SK-N-SH (cell line): ENCODE measurements at regions not wholly inside any gene's neighbourhood (a gene's known extent, or its start where the extent isn't known, plus 50 kb on each side); places are given as distances from the start of the nearest gene placed in this dataset.

Experiments used
- CTCF ChIA-PET: fragments of 300-600, 350-600 bp; formaldehyde crosslinking; extraction: SDS; loops from one replicate; lab custom pipeline; 2021; lab: Yijun Ruan, JAX
- POLR2A ChIA-PET: fragments of 350-600 bp; sonication (Branson Sonifier 250); formaldehyde crosslinking; extraction: SDS; loops from one replicate; lab custom pipeline; 2020; ENCODE audit warnings: antibody characterized with exemption, inconsistent platforms; lab: Yijun Ruan, JAX
- DNase-seq: peaks from one replicate; pipeline ENCODE4 v3.0.0; 2012
- H2AFZ ChIP-seq: fragments of 200-600 bp; sonication (generic); 2 replicates; pipeline ENCODE4 v1.8.1; 2016; ENCODE audit warnings: antibody characterized with exemption, mild to moderate bottlenecking, low read depth
- H3F3A ChIP-seq: fragments of 200-600 bp; sonication (generic); replicated peaks from 2 replicates; pipeline ENCODE3; 2016; ENCODE audit warnings: antibody characterized with exemption, mild to moderate bottlenecking; ENCODE audit not compliant: insufficient read depth
- H3K27ac ChIP-seq, 2 experiments: fragments of 200-500 bp in 1 of 2; fragments of 200-600 bp in 1 of 2; sonication (Bioruptor generic) in 1 of 2; sonication (generic), shearing (Covaris generic) in 1 of 2; 2 replicates each; pipeline versions ENCODE4 v1.5.1 to v1.6.1; 2014 to 2016; ENCODE audit warnings: low read depth in 2 of 2, inconsistent platforms in 1 of 2, low read length in 1 of 2, mild to moderate bottlenecking in 1 of 2, mixed read lengths in 1 of 2
- H3K27me3 ChIP-seq: fragments of 200-600 bp; sonication (generic), shearing (Covaris generic); 2 replicates; pipeline ENCODE4 v1.6.1; 2016; ENCODE audit warnings: mixed run types; ENCODE audit not compliant: insufficient read depth
- H3K36me3 ChIP-seq, 2 experiments: fragments of 200-500 bp in 1 of 2; fragments of 200-600 bp in 1 of 2; sonication (Bioruptor generic) in 1 of 2; sonication (generic) in 1 of 2; replicated peaks in 1 of 2; 2 replicates each; pipeline versions ENCODE3 to v1.5.1; 2014 to 2016; ENCODE audit warnings: low read length in 1 of 2, mild to moderate bottlenecking in 1 of 2; ENCODE audit not compliant: insufficient read depth in 2 of 2, control insufficient read depth in 1 of 2
- H3K4me1 ChIP-seq, 2 experiments: fragments of 200-500 bp in 1 of 2; fragments of 200-600 bp in 1 of 2; sonication (Bioruptor generic) in 1 of 2; sonication (generic), shearing (Covaris generic) in 1 of 2; 2 replicates each; pipeline versions ENCODE4 v1.5.1 to v1.6.1; 2014 to 2016; ENCODE audit warnings: low read depth in 1 of 2, low read length in 1 of 2, mixed run types in 1 of 2; ENCODE audit not compliant: insufficient read depth in 2 of 2, control insufficient read depth in 1 of 2
- H3K4me2 ChIP-seq: fragments of 200-600 bp; sonication (generic), shearing (Covaris generic); 2 replicates; pipeline ENCODE4 v1.6.1; 2017; ENCODE audit warnings: mixed run types
- H3K4me3 ChIP-seq, 2 experiments: fragments of 200-500 bp in 1 of 2; fragments of 200-600 bp in 1 of 2; sonication (Bioruptor generic) in 1 of 2; sonication (generic), shearing (Covaris generic) in 1 of 2; 2 replicates each; pipeline versions ENCODE4 v1.5.1 to v1.8.1; 2014 to 2016; ENCODE audit warnings: low read depth in 2 of 2, inconsistent platforms in 1 of 2, low read length in 1 of 2, mild to moderate bottlenecking in 1 of 2, mixed read lengths in 1 of 2, moderate library complexity in 1 of 2
- H3K79me2 ChIP-seq: fragments of 200-600 bp; sonication (generic); 2 replicates; pipeline ENCODE4 v1.8.1; 2017; ENCODE audit warnings: mild to moderate bottlenecking; ENCODE audit not compliant: insufficient read depth
- H3K9ac ChIP-seq: fragments of 200-600 bp; sonication (generic); 2 replicates; pipeline ENCODE4 v1.6.1; 2017; ENCODE audit warnings: mixed run types
- H3K9me2 ChIP-seq: fragments of 200-600 bp; sonication (generic); 2 replicates; pipeline ENCODE4 v1.6.1; 2017; ENCODE audit warnings: mixed run types
- H3K9me3 ChIP-seq: fragments of 200-600 bp; sonication (generic); 2 replicates; pipeline ENCODE4 v1.6.1; 2017; ENCODE audit warnings: mixed run types, mild to moderate bottlenecking, moderate library complexity
- H4K20me1 ChIP-seq: fragments of 200-600 bp; sonication (generic); 2 replicates; pipeline ENCODE4 v1.6.1; 2017; ENCODE audit warnings: mild to moderate bottlenecking, mixed run types; ENCODE audit not compliant: insufficient read depth
- CHD2 ChIP-seq: fragments of 150-350 bp; IDR thresholded peaks from 2 replicates; pipeline ENCODE4 v1.6.1; 2018; ENCODE audit warnings: low read length; ENCODE audit not compliant: partially characterized antibody
- ELF1 ChIP-seq: IDR thresholded peaks from 2 replicates; pipeline ENCODE4 v1.4.0; 2012
- EZH2phosphoT487 ChIP-seq: fragments of 200-600 bp; sonication (generic); IDR thresholded peaks from 2 replicates; pipeline ENCODE4 v1.6.1; 2017; ENCODE audit warnings: low read depth, mixed run types, mild to moderate bottlenecking, antibody characterized with exemption, moderate library complexity, borderline replicate concordance
- FOSL2 ChIP-seq: IDR thresholded peaks from 2 replicates; pipeline ENCODE4 v1.4.0; 2012; ENCODE audit warnings: low read depth, mild to moderate bottlenecking, moderate library complexity, borderline replicate concordance
- FOXM1 ChIP-seq: IDR thresholded peaks from 2 replicates; pipeline ENCODE4 v1.4.0; 2012; ENCODE audit warnings: low read depth, mild to moderate bottlenecking
- GATA2 ChIP-seq: sonication (generic); formaldehyde crosslinking; IDR thresholded peaks from 2 replicates; pipeline ENCODE4 v1.5.0; 2020; ENCODE audit warnings: mild to moderate bottlenecking, missing genetic modification reagents
- MEF2A ChIP-seq: IDR thresholded peaks from 2 replicates; pipeline ENCODE4 v1.4.0; 2012; ENCODE audit warnings: low read depth, borderline replicate concordance
- MXI1 ChIP-seq: IDR thresholded peaks from 2 replicates; pipeline ENCODE4 v1.6.1; 2012; ENCODE audit warnings: mild to moderate bottlenecking, low read depth, low read length, improper control_type of control experiment
- NFIC ChIP-seq: IDR thresholded peaks from 2 replicates; pipeline ENCODE4 v1.4.0; 2012; ENCODE audit warnings: borderline replicate concordance
- RFX5 ChIP-seq: IDR thresholded peaks from 2 replicates; pipeline ENCODE4 v1.6.1; 2012; ENCODE audit warnings: mild to moderate bottlenecking, improper control_type of control experiment, low read length
- RXRA ChIP-seq: IDR thresholded peaks from 2 replicates; pipeline ENCODE4 v1.4.0; 2012; ENCODE audit warnings: low read depth, mild to moderate bottlenecking, borderline replicate concordance
- SIN3A ChIP-seq: IDR thresholded peaks from 2 replicates; pipeline ENCODE4 v1.6.1; 2012; ENCODE audit warnings: low read depth, mild to moderate bottlenecking, low read length, moderate library complexity, borderline replicate concordance
- SMC3 ChIP-seq: IDR thresholded peaks from 2 replicates; pipeline ENCODE4 v1.6.1; 2012; ENCODE audit warnings: low read depth, low read length, improper control_type of control experiment
- YY1 ChIP-seq: IDR thresholded peaks from 2 replicates; pipeline ENCODE4 v1.4.0; 2012; ENCODE audit warnings: low read depth, mild to moderate bottlenecking
- WGBS: methylation state at CpG from one replicate; pipeline ENCODE4 v1.1.6; 2017; ENCODE audit warnings: low lambda C conversion rate; 5-methylcytosine and 5-hydroxymethylcytosine counted together
- TF ChIP-seq, protein P1 (sequence below): IDR thresholded peaks from 2 replicates; pipeline ENCODE4; 2012
- TF ChIP-seq, protein P2 (sequence below): IDR thresholded peaks from 2 replicates; pipeline ENCODE4 v1.4.0; 2012; ENCODE audit warnings: low read depth
- TF ChIP-seq, protein P3 (sequence below): IDR thresholded peaks from 2 replicates; pipeline ENCODE4 v1.4.0; 2012; ENCODE audit warnings: low read depth, borderline replicate concordance
- TF ChIP-seq, protein P4 (sequence below): IDR thresholded peaks from 2 replicates; pipeline ENCODE4 v1.6.1; 2012; ENCODE audit warnings: mild to moderate bottlenecking, low read depth, low read length, moderate library complexity
- TF ChIP-seq, protein P5 (sequence below): fragments of 200-600 bp; sonication (generic); IDR thresholded peaks from 2 replicates; pipeline ENCODE4 v1.6.1; 2017; ENCODE audit warnings: antibody characterized with exemption, mild to moderate bottlenecking, moderate library complexity
- TF ChIP-seq, protein P6 (sequence below): IDR thresholded peaks from 2 replicates; pipeline ENCODE4 v1.4.0; 2012; ENCODE audit warnings: low read depth, borderline replicate concordance

DNA sequence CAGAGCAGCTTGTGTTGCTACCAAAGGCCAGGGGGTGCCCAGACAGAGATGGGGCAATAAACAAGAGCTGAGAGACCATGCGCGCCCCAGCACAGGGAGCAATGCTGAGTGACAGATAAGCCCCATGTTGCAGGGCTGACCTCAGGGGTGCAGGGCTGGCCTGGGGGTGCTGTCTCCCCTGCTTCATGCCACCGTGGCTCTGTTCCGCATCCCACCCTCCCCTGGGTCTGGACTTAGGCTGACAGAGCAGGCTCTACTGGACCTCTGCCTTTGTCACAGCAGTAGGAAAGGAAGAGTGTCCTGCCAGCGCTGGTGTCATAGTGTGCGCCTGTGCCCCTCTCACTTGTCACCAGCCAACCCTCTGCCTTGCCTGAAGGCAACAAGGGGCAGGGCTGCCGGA lies 67.4 kb upstream of the IQSEC1 start:
- Histone ChIP-seq H3K9me2 (no peaks in the 10 kb centered on the region), H3F3A (no peaks in the 10 kb centered on the region), H4K20me1 (no peaks in the 10 kb centered on the region), H3K79me2 (no peaks in the 10 kb centered on the region), H3K9me3 (no peaks in the 10 kb centered on the region), H3K9ac (no peak overlapping the region), H3K36me3 (no peaks in the 10 kb centered on the region), H3K27ac (no peak overlapping the region), H3K4me2 (no peak overlapping the region), H3K4me1 (no peaks in the 10 kb centered on the region), H2AFZ (no peak overlapping the region), H3K4me3 (no peak overlapping the region)
- 71% methylated on average over 7 of the region's 7 CpGs for WGBS
- ChIA-PET CTCF (no interaction called here), POLR2A (no interaction called here)
- no peak for DNase-seq
- no peak for TF ChIP-seq MEF2A
- no peak for TF ChIP-seq SMC3
- TF ChIP-seq SIN3A, result no peak
- TF ChIP-seq MXI1, result no peak
- no peak for TF ChIP-seq NFIC
- TF ChIP-seq, protein P1, sequence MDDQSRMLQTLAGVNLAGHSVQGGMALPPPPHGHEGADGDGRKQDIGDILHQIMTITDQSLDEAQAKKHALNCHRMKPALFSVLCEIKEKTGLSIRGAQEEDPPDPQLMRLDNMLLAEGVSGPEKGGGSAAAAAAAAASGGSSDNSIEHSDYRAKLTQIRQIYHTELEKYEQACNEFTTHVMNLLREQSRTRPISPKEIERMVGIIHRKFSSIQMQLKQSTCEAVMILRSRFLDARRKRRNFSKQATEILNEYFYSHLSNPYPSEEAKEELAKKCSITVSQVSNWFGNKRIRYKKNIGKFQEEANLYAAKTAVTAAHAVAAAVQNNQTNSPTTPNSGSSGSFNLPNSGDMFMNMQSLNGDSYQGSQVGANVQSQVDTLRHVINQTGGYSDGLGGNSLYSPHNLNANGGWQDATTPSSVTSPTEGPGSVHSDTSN, result no peak
- no peak for TF ChIP-seq FOXM1
- no peak for TF ChIP-seq ELF1
- no peak for TF ChIP-seq EZH2phosphoT487
- TF ChIP-seq GATA2 (CRISPR knock-in tag), result no peak
- TF ChIP-seq, protein P2, sequence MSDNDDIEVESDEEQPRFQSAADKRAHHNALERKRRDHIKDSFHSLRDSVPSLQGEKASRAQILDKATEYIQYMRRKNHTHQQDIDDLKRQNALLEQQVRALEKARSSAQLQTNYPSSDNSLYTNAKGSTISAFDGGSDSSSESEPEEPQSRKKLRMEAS, result no peak
- TF ChIP-seq, protein P3, sequence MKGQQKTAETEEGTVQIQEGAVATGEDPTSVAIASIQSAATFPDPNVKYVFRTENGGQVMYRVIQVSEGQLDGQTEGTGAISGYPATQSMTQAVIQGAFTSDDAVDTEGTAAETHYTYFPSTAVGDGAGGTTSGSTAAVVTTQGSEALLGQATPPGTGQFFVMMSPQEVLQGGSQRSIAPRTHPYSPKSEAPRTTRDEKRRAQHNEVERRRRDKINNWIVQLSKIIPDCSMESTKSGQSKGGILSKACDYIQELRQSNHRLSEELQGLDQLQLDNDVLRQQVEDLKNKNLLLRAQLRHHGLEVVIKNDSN, result no peak
- TF ChIP-seq YY1, result no peak
- TF ChIP-seq RFX5, result no peak
- no peak for TF ChIP-seq RXRA
- TF ChIP-seq FOSL2, result no peak
- TF ChIP-seq CHD2, result no peak
- TF ChIP-seq, protein P4, sequence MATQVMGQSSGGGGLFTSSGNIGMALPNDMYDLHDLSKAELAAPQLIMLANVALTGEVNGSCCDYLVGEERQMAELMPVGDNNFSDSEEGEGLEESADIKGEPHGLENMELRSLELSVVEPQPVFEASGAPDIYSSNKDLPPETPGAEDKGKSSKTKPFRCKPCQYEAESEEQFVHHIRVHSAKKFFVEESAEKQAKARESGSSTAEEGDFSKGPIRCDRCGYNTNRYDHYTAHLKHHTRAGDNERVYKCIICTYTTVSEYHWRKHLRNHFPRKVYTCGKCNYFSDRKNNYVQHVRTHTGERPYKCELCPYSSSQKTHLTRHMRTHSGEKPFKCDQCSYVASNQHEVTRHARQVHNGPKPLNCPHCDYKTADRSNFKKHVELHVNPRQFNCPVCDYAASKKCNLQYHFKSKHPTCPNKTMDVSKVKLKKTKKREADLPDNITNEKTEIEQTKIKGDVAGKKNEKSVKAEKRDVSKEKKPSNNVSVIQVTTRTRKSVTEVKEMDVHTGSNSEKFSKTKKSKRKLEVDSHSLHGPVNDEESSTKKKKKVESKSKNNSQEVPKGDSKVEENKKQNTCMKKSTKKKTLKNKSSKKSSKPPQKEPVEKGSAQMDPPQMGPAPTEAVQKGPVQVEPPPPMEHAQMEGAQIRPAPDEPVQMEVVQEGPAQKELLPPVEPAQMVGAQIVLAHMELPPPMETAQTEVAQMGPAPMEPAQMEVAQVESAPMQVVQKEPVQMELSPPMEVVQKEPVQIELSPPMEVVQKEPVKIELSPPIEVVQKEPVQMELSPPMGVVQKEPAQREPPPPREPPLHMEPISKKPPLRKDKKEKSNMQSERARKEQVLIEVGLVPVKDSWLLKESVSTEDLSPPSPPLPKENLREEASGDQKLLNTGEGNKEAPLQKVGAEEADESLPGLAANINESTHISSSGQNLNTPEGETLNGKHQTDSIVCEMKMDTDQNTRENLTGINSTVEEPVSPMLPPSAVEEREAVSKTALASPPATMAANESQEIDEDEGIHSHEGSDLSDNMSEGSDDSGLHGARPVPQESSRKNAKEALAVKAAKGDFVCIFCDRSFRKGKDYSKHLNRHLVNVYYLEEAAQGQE, result no peak
- TF ChIP-seq, protein P5, sequence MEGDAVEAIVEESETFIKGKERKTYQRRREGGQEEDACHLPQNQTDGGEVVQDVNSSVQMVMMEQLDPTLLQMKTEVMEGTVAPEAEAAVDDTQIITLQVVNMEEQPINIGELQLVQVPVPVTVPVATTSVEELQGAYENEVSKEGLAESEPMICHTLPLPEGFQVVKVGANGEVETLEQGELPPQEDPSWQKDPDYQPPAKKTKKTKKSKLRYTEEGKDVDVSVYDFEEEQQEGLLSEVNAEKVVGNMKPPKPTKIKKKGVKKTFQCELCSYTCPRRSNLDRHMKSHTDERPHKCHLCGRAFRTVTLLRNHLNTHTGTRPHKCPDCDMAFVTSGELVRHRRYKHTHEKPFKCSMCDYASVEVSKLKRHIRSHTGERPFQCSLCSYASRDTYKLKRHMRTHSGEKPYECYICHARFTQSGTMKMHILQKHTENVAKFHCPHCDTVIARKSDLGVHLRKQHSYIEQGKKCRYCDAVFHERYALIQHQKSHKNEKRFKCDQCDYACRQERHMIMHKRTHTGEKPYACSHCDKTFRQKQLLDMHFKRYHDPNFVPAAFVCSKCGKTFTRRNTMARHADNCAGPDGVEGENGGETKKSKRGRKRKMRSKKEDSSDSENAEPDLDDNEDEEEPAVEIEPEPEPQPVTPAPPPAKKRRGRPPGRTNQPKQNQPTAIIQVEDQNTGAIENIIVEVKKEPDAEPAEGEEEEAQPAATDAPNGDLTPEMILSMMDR, result no peak
- TF ChIP-seq, protein P6, sequence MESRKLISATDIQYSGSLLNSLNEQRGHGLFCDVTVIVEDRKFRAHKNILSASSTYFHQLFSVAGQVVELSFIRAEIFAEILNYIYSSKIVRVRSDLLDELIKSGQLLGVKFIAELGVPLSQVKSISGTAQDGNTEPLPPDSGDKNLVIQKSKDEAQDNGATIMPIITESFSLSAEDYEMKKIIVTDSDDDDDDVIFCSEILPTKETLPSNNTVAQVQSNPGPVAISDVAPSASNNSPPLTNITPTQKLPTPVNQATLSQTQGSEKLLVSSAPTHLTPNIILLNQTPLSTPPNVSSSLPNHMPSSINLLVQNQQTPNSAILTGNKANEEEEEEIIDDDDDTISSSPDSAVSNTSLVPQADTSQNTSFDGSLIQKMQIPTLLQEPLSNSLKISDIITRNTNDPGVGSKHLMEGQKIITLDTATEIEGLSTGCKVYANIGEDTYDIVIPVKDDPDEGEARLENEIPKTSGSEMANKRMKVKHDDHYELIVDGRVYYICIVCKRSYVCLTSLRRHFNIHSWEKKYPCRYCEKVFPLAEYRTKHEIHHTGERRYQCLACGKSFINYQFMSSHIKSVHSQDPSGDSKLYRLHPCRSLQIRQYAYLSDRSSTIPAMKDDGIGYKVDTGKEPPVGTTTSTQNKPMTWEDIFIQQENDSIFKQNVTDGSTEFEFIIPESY, result no peak
- TF ChIP-seq, all 33 proteins: peak for 0
- no peaks in the 10 kb centered on the region for H3K27me3 ChIP-seq
